ENCODE measurements at regions not wholly inside any gene's neighbourhood (a gene's known extent, or its start where the extent isn't known, plus 50 kb on each side); places are given as distances from the start of the nearest gene placed in this dataset.

DNA sequence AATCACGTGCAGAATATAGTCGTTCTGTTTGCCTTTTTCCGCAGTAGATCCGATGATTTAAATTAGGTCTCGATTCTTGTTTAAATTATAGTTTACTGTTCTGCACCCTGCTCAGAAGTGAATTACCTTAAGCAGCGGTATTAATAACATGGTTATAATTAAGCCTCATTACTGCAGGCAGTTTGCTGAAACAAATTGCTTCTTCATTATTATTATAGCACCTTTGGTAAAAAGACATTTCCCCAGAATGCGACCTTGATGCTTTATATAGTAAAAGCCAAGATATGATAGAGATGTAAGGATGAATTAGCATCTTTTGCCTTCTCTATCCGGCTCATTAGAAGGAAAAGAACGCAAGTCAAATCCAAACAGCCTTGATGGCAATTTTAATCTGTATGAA is 625.2 kb upstream of the CADM1 start:
- DNase-seq, result no peak

- DNase-seq, result no peak
Measured at GRCh38 chr11:116126562-116126961, 622.3 kb upstream of the CADM1 start.

DNA sequence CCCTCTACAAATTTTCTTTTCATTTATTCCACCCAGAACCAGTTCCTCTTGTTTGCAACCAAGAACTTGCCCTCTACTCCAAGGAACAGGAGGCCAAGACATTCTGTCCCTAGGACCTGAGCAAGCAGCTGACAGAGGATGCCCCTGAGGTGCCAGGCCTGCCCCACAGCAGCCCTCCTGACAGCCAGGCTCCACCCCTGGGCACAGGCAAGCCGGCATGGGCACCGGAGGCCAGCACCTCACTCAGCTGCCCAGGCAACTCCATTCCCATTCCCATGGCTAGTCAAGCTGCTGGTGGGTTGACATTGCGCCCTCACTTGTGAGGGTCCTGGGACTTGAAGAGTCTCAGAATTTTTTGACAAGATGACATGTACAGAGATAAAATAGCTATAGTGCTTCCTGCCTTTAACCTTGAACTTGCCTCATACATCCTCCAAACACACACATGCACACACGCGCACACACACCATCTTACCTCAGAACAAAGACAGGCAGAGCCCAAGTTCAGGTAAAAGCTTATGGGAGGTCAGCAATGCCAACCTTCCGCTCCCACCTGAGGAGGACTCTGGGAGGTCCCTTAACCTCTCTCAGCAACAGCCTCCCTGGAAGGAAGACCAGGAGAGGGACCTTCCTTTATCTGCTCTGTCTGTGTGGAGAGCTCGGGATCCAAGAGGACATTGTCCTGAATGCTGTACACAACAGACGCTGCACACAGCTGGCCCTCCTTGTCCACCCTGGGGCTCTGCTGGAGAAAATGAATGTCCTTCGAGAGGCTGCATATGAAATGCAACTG is 620.9 kb upstream of the CADM1 start:
- no peak for DNase-seq

- no peak for DNase-seq
Measured at GRCh38 chr11:116123739-116124138, 619.5 kb upstream of the CADM1 start.

- DNase-seq, result no peak
Measured at GRCh38 chr11:116122697-116123472, 618.7 kb upstream of the CADM1 start.

GRCh38 chr11:116119158-116119557 is 614.9 kb upstream of the CADM1 start:
- DNase-seq, result no peak

- DNase-seq, result no peak
Measured at GRCh38 chr11:116118138-116118470, 613.9 kb upstream of the CADM1 start.

DNA sequence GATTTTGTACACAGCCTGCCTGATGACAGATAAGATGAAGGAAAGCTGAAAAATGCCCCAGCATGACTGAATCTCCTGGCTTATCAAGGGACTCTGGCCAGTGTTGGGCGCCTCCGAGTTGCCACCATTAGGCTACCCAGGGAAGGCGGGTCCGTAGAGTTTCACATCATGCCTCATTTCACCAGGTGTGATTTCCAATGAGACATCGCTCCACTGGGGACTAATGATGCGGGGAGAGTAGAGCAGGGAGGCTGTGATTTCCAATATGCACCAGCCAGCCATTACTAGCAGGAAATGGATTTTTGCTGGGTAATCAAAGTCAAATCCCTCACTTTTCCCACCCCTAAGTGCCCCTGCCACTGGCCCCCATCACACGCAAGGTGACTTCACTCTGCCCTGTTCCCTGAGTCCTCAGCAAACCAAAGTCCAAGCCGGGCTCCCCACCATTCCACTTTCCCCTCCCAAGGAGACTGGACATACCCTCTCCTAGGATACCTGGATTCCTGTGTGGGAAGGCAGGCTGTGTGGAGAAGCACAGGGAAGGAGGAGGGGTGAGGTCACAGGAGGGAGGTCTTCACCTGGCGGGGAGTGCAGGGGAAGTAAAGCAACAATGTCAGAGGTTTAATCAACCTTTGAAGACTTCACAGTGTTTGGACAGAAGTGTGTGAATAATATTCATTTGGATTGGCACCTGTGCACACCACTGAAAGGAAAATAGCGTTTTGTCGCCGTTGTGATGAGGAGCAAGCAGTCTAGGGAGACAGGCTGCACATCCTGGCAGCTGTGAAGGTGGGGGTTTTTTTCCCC is 613.3 kb upstream of the CADM1 start:
- no peak for DNase-seq

DNA sequence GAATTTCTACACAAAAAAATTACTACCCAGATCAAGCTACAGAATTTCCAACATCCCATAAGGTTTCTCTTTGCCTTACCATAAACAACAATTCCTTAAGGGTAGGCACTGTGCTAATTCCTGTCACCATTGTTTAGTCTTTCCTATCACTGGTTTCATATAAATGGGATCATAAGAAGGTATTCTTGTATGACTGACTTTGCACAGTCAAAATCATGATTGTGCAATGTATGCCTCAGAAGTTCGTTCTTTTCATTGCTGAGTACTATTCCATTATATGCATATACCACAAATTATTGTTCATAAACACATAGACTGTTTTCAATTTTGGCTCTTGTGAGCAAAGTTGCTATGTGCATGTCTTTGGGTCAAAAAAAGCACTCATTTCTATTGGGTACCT is 611.6 kb upstream of the CADM1 start:
- DNase-seq, result no peak

DNA sequence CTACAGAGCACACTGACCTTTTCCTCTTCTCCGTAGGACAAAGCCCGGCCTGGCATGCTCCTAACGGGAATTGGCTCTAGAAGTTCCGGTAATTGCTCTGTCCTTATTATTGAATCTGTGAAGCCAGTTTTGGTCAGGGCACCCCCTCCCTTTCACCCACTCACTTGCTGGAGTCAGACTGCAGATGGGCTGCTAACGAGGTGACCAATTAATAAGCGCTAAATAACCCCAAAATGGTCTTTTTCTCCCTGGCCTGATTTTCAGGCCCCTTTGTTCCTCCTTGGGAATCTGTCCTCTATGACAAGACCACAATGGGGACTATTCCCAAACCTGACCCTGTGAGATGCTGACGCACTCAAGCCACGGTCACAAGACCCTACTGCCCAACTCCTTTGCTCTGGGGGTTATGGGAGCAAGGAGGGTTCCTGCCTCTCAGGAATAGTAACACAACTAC is 610.0 kb upstream of the CADM1 start:
- DNase-seq, result no peak

DNA sequence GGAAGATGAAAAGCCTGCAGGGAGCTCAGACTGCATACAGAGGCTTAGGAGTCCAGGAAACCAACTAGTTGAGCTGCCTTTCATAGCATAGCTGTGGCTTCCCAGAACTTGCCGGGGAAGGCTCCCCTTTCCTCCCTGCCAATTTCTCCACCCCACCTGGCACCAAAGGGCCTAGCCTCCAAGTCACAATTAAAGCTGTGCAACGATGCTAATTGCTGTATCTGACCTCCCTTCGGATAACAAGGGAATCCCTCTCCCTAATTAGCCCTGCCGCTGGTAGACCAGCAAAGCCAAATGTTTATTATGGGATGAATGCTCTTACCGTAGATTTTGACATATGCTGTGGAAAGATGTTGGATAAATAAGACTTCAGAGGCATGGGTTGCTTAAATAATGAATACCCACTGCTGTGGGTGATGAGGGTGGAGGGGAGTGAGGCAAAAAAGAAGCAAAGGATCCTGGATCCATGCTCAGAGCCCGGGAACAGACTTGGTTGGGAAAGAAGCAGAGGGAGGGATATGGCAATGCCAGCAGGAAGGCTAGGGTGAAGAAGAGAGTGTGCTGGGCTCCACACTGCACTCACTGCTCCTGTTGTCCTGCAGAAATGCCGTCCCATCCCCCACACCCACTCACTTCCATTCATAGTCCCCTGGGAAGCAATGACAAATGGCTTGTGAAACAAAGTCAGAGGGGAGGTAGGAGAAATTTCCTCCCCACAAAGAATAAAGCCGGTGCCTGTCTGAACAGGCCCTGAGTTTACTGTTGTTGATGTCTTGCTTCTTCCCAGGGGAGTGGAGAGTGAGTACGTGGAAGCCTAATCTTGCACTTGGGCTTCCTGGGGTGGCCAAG is 608.1 kb upstream of the CADM1 start:
- no peak for DNase-seq

DNA sequence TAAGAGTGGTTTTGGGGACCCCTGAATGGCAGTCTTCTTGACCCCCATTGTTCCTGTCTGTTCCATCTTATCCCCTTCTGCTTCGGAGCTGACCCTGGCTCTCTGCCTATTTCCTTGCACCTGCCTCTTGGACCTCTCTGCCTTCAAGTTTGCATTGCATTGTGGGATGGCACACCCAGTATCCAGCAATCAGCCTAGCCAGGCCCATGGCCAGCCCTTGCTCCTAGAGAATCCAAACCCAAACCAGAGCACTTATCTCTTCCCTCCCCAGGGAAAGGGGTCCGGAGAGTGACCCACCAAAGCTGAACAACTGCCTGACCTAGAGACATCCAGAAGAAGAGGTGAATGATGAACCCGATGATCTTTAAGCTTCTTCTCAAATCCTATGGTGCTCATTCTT is 607.3 kb upstream of the CADM1 start:
- DNase-seq, result no peak

- DNase-seq, result no peak
Measured at GRCh38 chr11:116110802-116111201, 606.6 kb upstream of the CADM1 start.

DNA sequence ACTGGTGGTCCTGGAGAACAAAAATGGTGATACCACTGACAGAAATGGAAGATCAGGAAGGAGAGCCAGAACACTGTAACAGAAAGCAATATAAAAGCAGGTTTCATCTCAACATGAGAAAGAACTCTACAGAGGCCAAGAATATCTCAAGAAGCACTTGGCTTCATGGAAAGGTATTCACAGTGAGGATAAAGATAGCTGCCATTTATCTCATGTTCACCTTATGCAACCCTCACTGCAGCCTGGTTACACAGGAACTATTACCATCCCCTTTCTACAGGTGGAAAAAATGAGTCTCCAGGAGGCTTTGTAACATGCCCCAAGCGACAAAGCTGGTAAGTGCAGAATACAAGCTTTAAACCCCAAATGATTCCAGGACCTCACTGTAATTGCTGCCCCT is 606.1 kb upstream of the CADM1 start:
- DNase-seq, result no peak

DNA sequence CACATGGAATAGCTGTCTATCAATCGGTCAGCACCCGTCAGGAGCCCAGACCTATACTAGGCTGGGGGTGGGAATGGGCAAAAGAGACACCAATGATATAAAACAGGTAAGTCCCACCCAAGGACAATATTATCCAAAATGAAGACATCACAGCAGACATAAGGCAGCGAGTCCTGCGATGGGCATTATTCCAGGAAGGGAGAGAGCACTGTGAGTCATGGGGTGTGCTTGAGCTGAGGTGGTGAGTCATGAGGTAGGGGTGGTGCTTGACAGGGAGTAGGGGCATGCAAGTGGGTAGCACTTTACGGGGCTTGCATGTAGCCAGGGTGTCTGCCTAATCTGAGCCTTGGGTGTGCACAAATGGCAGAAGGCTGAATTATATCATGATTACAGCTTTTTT is 605.0 kb upstream of the CADM1 start:
- no peak for DNase-seq

GRCh38 chr11:116108161-116108560 is 603.9 kb upstream of the CADM1 start:
- no peak for DNase-seq

DNA sequence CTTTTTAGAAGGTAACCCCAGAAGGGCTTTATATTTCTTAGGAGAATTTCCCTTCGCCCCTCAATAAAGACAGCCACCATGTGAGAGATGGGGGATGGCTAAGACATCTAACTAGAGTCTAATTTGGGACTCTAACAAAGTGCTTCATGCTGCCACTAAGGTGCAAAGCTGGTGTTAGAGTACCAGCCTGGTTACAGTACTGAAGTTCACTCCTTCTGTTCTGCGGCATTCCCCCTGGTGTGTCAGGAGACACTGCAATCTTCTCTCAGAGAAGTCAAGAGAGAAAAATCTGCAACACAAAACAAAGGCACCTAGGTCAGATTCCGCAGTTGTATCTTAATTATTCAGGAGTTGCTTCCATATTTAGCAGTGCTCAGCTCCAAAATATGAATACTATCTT is 603.0 kb upstream of the CADM1 start:
- DNase-seq, result no peak

DNA sequence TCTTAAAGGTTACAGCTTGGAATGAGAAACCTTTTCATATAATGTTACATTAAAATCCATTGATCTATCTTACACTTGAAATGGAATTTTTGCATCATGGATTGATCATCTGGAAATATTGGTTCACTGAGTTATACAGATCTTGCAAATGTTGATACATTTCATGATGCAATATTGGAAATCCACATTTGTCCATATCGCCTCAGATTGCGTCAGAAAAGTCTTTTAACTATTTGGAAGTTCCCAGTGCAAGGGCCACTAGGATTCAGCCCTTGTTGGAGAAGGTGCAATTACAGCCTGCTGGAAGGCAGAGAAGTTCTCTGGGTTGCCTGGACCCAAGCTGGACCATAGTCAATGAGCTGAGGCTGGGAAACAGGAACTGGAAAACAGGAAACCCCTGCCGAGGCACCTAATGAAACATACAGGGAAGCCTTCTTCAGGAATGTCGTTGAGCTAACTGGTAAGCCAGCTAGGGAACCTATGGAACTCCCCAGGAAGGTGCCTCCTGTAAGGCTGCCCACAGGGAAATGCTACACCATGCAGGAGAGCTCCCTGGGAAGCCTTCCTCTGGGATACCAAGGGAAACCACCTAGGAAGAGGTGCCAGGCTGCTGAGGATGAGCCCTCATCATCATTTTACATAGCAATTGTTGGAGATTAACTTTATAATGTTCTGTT is 600.4 kb upstream of the CADM1 start:
- no peak for DNase-seq

- DNase-seq, result no peak
Measured at GRCh38 chr11:116101902-116102301, 597.7 kb upstream of the CADM1 start.

DNA sequence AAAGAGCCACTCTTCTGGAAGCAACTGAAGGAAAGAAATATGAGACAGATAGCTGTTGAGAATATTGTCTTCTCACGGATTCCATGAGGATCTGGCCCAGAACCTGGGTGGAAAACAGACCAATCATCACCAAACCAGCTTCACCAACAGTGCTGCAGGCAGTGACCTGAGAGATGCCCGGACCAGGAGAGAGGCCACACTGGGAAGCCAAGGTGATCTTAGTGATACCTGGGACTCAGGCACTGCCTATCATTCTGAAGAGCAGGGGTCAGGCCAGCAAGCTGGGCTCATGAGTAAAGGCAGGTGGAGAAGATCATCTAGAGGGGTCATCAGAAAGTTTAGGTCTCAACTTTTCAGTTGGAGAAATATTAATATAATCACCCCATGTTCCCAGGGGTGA is 595.8 kb upstream of the CADM1 start:
- no peak for DNase-seq

DNA sequence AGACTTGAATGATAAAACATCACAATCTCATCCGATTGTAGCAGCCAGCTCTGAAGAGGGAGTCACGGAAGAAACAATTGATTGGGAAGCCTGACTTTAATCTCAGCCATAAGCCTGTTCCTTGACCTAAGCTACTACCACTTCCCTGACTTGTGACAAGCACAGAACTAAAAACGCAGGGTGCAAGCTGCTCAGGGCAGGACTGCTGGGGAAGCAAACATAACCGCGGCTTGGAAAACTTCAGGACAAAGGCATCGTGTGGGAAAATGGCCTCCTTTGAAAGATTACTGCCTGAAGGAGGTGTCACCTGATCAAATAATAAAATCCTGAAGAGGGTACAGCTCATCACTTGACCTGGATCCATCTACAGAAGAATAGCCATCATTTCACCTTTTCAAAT is 595.3 kb upstream of the CADM1 start:
- no peak for DNase-seq

Data from AML-193 (cell line).